Neuronal stem cell (in vitro differentiated cells): ENCODE measurements at regions not wholly inside any gene's neighbourhood (a gene's known extent, or its start where the extent isn't known, plus 50 kb on each side); places are given as distances from the start of the nearest gene placed in this dataset.

Source experiments
- DNase-seq: peaks from one replicate; pipeline ENCODE4 v3.0.0-alpha.2; 2013; ENCODE audit warnings: low spot score
- H2AFZ ChIP-seq: one replicate; pipeline ENCODE4 v1.6.1; 2013; ENCODE audit warnings: mild to moderate bottlenecking, low read length, inconsistent platforms
- H2AK5ac ChIP-seq: 2 replicates; pipeline ENCODE4 v1.6.1; 2013; ENCODE audit warnings: low read depth, mild to moderate bottlenecking, inconsistent platforms, low read length, moderate library complexity, mixed read lengths
- H2BK120ac ChIP-seq: 2 replicates; pipeline ENCODE4 v1.6.1; 2013; ENCODE audit warnings: low read depth, mild to moderate bottlenecking, inconsistent platforms, low read length, moderate library complexity, mixed read lengths
- H2BK12ac ChIP-seq: one replicate; pipeline ENCODE4 v1.6.1; 2013; ENCODE audit warnings: low read length, inconsistent platforms
- H2BK15ac ChIP-seq: 2 replicates; pipeline ENCODE4 v1.6.1; 2013; ENCODE audit warnings: mild to moderate bottlenecking, low read length, inconsistent platforms, mixed read lengths
- H2BK5ac ChIP-seq: one replicate; pipeline ENCODE4 v1.6.1; 2013; ENCODE audit warnings: inconsistent platforms, mild to moderate bottlenecking, low read length, moderate library complexity
- H3K14ac ChIP-seq: one replicate; pipeline ENCODE4 v1.6.1; 2013; ENCODE audit warnings: low read length, inconsistent platforms
- H3K18ac ChIP-seq: 2 replicates; pipeline ENCODE4 v1.6.1; 2013; ENCODE audit warnings: low read length, inconsistent platforms
- H3K23ac ChIP-seq: 2 replicates; pipeline ENCODE4 v1.6.1; 2013; ENCODE audit warnings: low read depth, mild to moderate bottlenecking, mixed read lengths, low read length, inconsistent platforms; ENCODE audit not compliant: poor library complexity
- H3K27ac ChIP-seq: replicated peaks from 3 replicates; pipeline ENCODE4 v1.5.1; 2013; ENCODE audit warnings: low read length, inconsistent platforms
- H3K27me3 ChIP-seq, 3 experiments: 2 replicates each; pipeline ENCODE4 v1.6.1; 2013; ENCODE audit warnings: low read length in 3 of 3, mild to moderate bottlenecking in 2 of 3, inconsistent platforms in 1 of 3, low read depth in 1 of 3, mixed read lengths in 1 of 3, moderate library complexity in 1 of 3; ENCODE audit not compliant: control insufficient read depth in 3 of 3, insufficient read depth in 3 of 3
- H3K36me3 ChIP-seq, 2 donors: replicated peaks in 1 of 2; 2 replicates each; pipeline ENCODE4 v1.6.1; 2013; ENCODE audit warnings: low read length in 2 of 2; ENCODE audit not compliant: control insufficient read depth in 2 of 2, insufficient read depth in 2 of 2
- H3K4ac ChIP-seq: 2 replicates; pipeline ENCODE4 v1.6.1; 2013; ENCODE audit warnings: inconsistent platforms, mild to moderate bottlenecking, low read length, moderate library complexity
- H3K4me1 ChIP-seq, 2 donors: 1 replicate in 1 of 2; 2 replicates in 1 of 2; pipeline ENCODE4 v1.6.1; 2013; ENCODE audit warnings: low read length in 2 of 2, low read depth in 1 of 2; ENCODE audit not compliant: control insufficient read depth in 2 of 2, insufficient read depth in 1 of 2
- H3K4me2 ChIP-seq: one replicate; pipeline ENCODE4 v1.6.1; 2013; ENCODE audit warnings: mild to moderate bottlenecking, low read length, inconsistent platforms; ENCODE audit not compliant: insufficient read depth, poor library complexity, severe bottlenecking
- H3K4me3 ChIP-seq, 2 donors: 2 replicates each; pipeline ENCODE4 v1.5.1; 2013; ENCODE audit warnings: low read length in 2 of 2, mild to moderate bottlenecking in 2 of 2, inconsistent platforms in 1 of 2, moderate library complexity in 1 of 2
- H3K79me1 ChIP-seq: one replicate; pipeline ENCODE4 v1.6.1; 2013; ENCODE audit warnings: low read depth, mild to moderate bottlenecking, inconsistent platforms, low read length, moderate library complexity
- H3K9ac ChIP-seq: one replicate; pipeline ENCODE4 v1.6.1; 2013; ENCODE audit warnings: mild to moderate bottlenecking, low read depth, low read length, inconsistent platforms; ENCODE audit not compliant: poor library complexity
- H3K9me3 ChIP-seq, 2 donors: replicated peaks in 1 of 2; 2 replicates each; pipeline versions ENCODE3 to v1.6.1; 2013; ENCODE audit warnings: low read length in 2 of 2, mild to moderate bottlenecking in 2 of 2, inconsistent platforms in 1 of 2, low read depth in 1 of 2, mixed read lengths in 1 of 2, moderate library complexity in 1 of 2; ENCODE audit not compliant: control insufficient read depth in 2 of 2, insufficient read depth in 1 of 2
- H4K8ac ChIP-seq: one replicate; pipeline ENCODE4 v1.6.1; 2013; ENCODE audit warnings: low read depth, mild to moderate bottlenecking, inconsistent platforms, low read length, moderate library complexity
- H4K91ac ChIP-seq: one replicate; pipeline ENCODE4 v1.6.1; 2013; ENCODE audit warnings: low read length, low read depth, mild to moderate bottlenecking, inconsistent platforms; ENCODE audit not compliant: poor library complexity
- WGBS, 2 donors: extraction: QIAGEN DNeasy Blood & Tissue Kit; methylation state at CpG; one replicate each; pipeline ENCODE4 v1.1.7; 2013; ENCODE audit warnings: missing lambda C conversion rate in 2 of 2, mixed read lengths in 1 of 2; ENCODE audit not compliant: insufficient read length in 2 of 2, insufficient replicate concordance in 1 of 2; ENCODE audit errors: extremely low coverage in 2 of 2; 5-methylcytosine and 5-hydroxymethylcytosine counted together

DNA sequence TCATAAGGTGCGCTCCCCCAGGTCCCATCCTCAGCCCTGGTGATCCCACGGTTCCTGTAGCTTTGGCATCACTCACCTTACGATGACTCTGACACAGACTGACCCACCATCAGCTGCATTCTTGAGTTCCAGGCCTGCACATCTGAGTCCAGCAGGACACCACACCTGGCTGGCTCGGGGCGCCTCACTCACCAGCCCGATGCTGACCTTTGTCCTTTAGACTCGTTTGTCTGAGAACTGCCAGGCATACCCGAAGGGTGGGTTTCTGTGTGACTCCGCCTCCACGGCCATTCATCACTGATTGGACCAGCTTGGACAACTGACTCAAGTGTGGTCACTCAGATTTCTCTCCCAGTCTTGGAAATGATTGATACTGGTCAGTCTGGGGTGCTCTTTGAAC, 129.4 kb upstream of the CSF3R start:
- peak overlapping the region; percentile 18 for H2AK5ac ChIP-seq
- no peak overlapping the region for H2BK12ac ChIP-seq
- H3K4ac ChIP-seq, result no peak overlapping the region
- no peaks in the 10 kb centered on the region for H3K4me1 ChIP-seq
- H3K4me2 ChIP-seq, result no peak overlapping the region
- H3K4me3 ChIP-seq, result no peak overlapping the region
- H3K23ac ChIP-seq, result no peak overlapping the region
- H3K18ac ChIP-seq, result no peak overlapping the region
- no peaks in the 10 kb centered on the region for H3K9me3 ChIP-seq
- H3K36me3 ChIP-seq, result no peaks in the 10 kb centered on the region
- H3K27ac ChIP-seq, result no peak overlapping the region
- H2BK5ac ChIP-seq, result no peak overlapping the region
- no peaks in the 10 kb centered on the region for H3K27me3 ChIP-seq
- H4K8ac ChIP-seq, result no peak overlapping the region
- DNase-seq, result no peak
- H2AFZ ChIP-seq, result no peak overlapping the region
- no peak overlapping the region for H2BK120ac ChIP-seq
- no peak overlapping the region for H2BK15ac ChIP-seq
- H3K79me1 ChIP-seq, result no peaks in the 10 kb centered on the region
- H3K9ac ChIP-seq, result no peak overlapping the region
- H4K91ac ChIP-seq, result no peak overlapping the region
- no peak overlapping the region for H3K14ac ChIP-seq
- WGBS, 2 donors, result no CpG with 5 or more reads among the region's 10 CpGs

DNA sequence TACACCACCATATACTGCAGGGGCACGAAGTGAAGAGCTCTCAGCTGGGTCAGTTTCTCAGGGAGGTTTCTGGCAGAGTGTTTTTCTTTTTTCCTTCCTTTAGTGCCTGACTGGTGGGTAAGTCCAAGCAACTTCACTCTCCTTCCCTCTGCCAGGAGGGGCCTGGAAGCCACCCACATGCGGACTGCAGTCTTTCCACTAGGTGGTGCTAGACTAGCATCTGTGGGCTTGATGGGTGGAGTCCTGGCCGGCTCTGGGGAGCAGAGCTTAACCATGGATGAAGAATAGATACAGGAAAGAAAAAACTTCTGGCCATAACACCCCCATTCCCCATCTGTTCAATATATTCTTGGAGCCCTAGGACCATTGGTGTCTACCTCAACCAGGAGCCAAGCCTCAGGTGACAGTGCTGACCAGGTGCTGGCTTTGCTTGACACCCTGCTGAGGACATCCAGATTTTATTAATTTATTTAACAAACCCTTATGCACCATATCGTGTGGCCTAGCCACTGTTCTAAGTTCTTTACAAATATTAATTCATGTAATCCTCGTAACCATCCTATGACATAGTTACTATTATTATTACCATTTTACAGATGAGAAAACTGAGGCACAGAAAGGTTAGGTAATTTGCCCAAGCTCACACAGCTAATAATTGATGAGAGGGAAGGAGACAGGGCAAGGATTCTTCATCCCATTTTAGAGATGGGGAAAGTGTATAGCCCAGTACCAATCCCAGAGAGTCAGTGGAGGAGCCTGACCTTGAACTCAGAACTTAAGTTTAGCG, 126.7 kb upstream of the CSF3R start:
- no peaks in the 10 kb centered on the region for H3K36me3 ChIP-seq
- no peaks in the 10 kb centered on the region for H3K79me1 ChIP-seq
- H3K18ac ChIP-seq, result no peak overlapping the region
- H3K23ac ChIP-seq, result no peak overlapping the region
- H4K91ac ChIP-seq, result no peak overlapping the region
- peaks cover 0 to 2% of the 10 kb centered on the region in 2 donors for H3K4me1 ChIP-seq
- H2BK5ac ChIP-seq, result no peak overlapping the region
- H2BK120ac ChIP-seq, result no peak overlapping the region
- no peak overlapping the region for H2AK5ac ChIP-seq
- H3K4me2 ChIP-seq, result no peak overlapping the region
- H3K27me3 ChIP-seq, result peaks cover 0 to 4% (median 0%) of the 10 kb centered on the region in 3 experiments
- H3K14ac ChIP-seq, result no peak overlapping the region
- H3K4ac ChIP-seq, result no peak overlapping the region
- no peak overlapping the region for H2BK12ac ChIP-seq
- H2BK15ac ChIP-seq, result no peak overlapping the region
- DNase-seq, result peak; percentile 77
- no peak overlapping the region for H4K8ac ChIP-seq
- no CpG with 5 or more reads among the region's 6 CpGs for WGBS, 2 donors
- no peak overlapping the region for H3K9ac ChIP-seq
- H3K4me3 ChIP-seq, result no peak overlapping the region
- H3K27ac ChIP-seq, result no peak overlapping the region
- no peaks in the 10 kb centered on the region for H3K9me3 ChIP-seq
- no peak overlapping the region for H2AFZ ChIP-seq

GRCh38 chr1:36608272-36608671, 125.6 kb upstream of the CSF3R start:
- Histone ChIP-seq H2BK12ac (no peak overlapping the region), H3K27me3 (peaks cover 0 to 4% (median 0%) of the 10 kb centered on the region in 3 experiments), H3K4ac (no peak overlapping the region)

GRCh38 chr1:36607263-36607651, 124.5 kb upstream of the CSF3R start:
- Histone ChIP-seq H3K4ac (no peak overlapping the region), H2AK5ac (no peak overlapping the region), H2AFZ (no peak overlapping the region), H3K27me3 (peaks cover 0 to 4% (median 0%) of the 10 kb centered on the region in 3 experiments), H2BK12ac (no peak overlapping the region), H3K4me3 (no peak overlapping the region), H3K23ac (no peak overlapping the region), H3K9ac (no peak overlapping the region), H3K79me1 (no peaks in the 10 kb centered on the region), H4K91ac (no peak overlapping the region), H2BK15ac (no peak overlapping the region), H2BK5ac (no peak overlapping the region), H3K9me3 (no peaks in the 10 kb centered on the region), H3K4me1 (peaks cover 0 to 2% of the 10 kb centered on the region in 2 donors), H2BK120ac (no peak overlapping the region), H3K36me3 (no peaks in the 10 kb centered on the region), H3K4me2 (no peak overlapping the region), H3K18ac (no peak overlapping the region), H3K14ac (no peak overlapping the region), H3K27ac (no peak overlapping the region), H4K8ac (no peak overlapping the region)
- no peak for DNase-seq

More at GRCh38 chr1:36608272-36608671, 125.6 kb upstream of the CSF3R start:
- Histone ChIP-seq H3K36me3 (no peaks in the 10 kb centered on the region), H4K8ac (no peak overlapping the region), H3K27ac (no peak overlapping the region), H3K4me1 (peaks cover 0 to 2% of the 10 kb centered on the region in 2 donors), H3K14ac (no peak overlapping the region), H3K4me3 (no peak overlapping the region), H2AFZ (no peak overlapping the region), H3K23ac (no peak overlapping the region), H3K9ac (no peak overlapping the region), H2BK120ac (no peak overlapping the region), H2AK5ac (no peak overlapping the region), H3K9me3 (no peaks in the 10 kb centered on the region), H2BK5ac (no peak overlapping the region), H4K91ac (no peak overlapping the region), H2BK15ac (no peak overlapping the region), H3K18ac (no peak overlapping the region), H3K4me2 (no peak overlapping the region), H3K79me1 (no peaks in the 10 kb centered on the region)
- DNase-seq, result no peak
- no CpG with 5 or more reads among the region's 1 CpG for WGBS, 2 donors
